ENCODE measurements at regions not wholly inside any gene's neighbourhood (a gene's known extent, or its start where the extent isn't known, plus 50 kb on each side); places are given as distances from the start of the nearest gene placed in this dataset.
A peak's percentile ranks its signal among the peaks of the same experiment; 100 is the strongest.
"Not testable (repeated sequence)": the region's sequence is repeated elsewhere in the genome, so short reads cannot be mapped to it uniquely, and the experiment has no call there.

- no peak for DNase-seq (ENCODE audit: low read depth, low spot score)
- no peak overlapping the region for H3K4me3 ChIP-seq (ENCODE audit: low read length)
These were observed 992.0 kb downstream of the DCDC2C start for GRCh38 chr2:4695281-4695861.

GRCh38 chr2:4715065-4715464 is 977.1 kb upstream of the SOX11 start:
- no peak overlapping the region for H3K4me3 ChIP-seq (ENCODE audit: low read length)
- peak; percentile 12 for DNase-seq (ENCODE audit: low read depth, low spot score)

- DNase-seq (ENCODE audit: low read depth, low spot score), result no peak
- no peak overlapping the region for H3K4me3 ChIP-seq (ENCODE audit: low read length)
These were observed 973.4 kb upstream of the SOX11 start for GRCh38 chr2:4718777-4719176.

- H3K4me3 ChIP-seq (ENCODE audit: low read length), result no peak overlapping the region
- DNase-seq (ENCODE audit: low read depth, low spot score), result no peak
These were observed 966.6 kb upstream of the SOX11 start for GRCh38 chr2:4725618-4726017.

GRCh38 chr2:4732560-4732959 is 959.6 kb upstream of the SOX11 start:
- DNase-seq (ENCODE audit: low read depth, low spot score), result no peak
- H3K4me3 ChIP-seq (ENCODE audit: low read length), result no peak overlapping the region

- no peak for DNase-seq (ENCODE audit: low read depth, low spot score)
- no peak overlapping the region for H3K4me3 ChIP-seq (ENCODE audit: low read length)
These were observed 946.9 kb upstream of the SOX11 start for GRCh38 chr2:4745056-4745991.

- no peak for DNase-seq (ENCODE audit: low read depth, low spot score)
- H3K4me3 ChIP-seq (ENCODE audit: low read length), result no peak overlapping the region
These were observed 938.5 kb upstream of the SOX11 start for GRCh38 chr2:4753721-4754120.

GRCh38 chr2:4762951-4763376 is 929.2 kb upstream of the SOX11 start:
- peak; percentile 44 for DNase-seq (ENCODE audit: low read depth, low spot score)
- H3K4me3 ChIP-seq (ENCODE audit: low read length), result no peak overlapping the region

GRCh38 chr2:4765787-4766530 is 926.2 kb upstream of the SOX11 start:
- DNase-seq (ENCODE audit: low read depth, low spot score), result no peak
- H3K4me3 ChIP-seq (ENCODE audit: low read length), result no peak overlapping the region

- no peak for DNase-seq (ENCODE audit: low read depth, low spot score)
- no peak overlapping the region for H3K4me3 ChIP-seq (ENCODE audit: low read length)
These were observed 916.5 kb upstream of the SOX11 start for GRCh38 chr2:4775668-4776067.

GRCh38 chr2:4780679-4781078 is 911.5 kb upstream of the SOX11 start:
- no peak for DNase-seq (ENCODE audit: low read depth, low spot score)
- H3K4me3 ChIP-seq (ENCODE audit: low read length), result no peak overlapping the region

- H3K4me3 ChIP-seq (ENCODE audit: low read length), result no peak overlapping the region
- no peak for DNase-seq (ENCODE audit: low read depth, low spot score)
These were observed 909.5 kb upstream of the SOX11 start for GRCh38 chr2:4782647-4783046.

- DNase-seq (ENCODE audit: low read depth, low spot score), result no peak
- no peak overlapping the region for H3K4me3 ChIP-seq (ENCODE audit: low read length)
These were observed 900.7 kb upstream of the SOX11 start for GRCh38 chr2:4791488-4791887.

GRCh38 chr2:4792126-4792525 is 900.1 kb upstream of the SOX11 start:
- no peak overlapping the region for H3K4me3 ChIP-seq (ENCODE audit: low read length)

GRCh38 chr2:4803396-4803795 is 888.8 kb upstream of the SOX11 start:
- no peak overlapping the region for H3K4me3 ChIP-seq (ENCODE audit: low read length)
- no peak for DNase-seq (ENCODE audit: low read depth, low spot score)

More at GRCh38 chr2:4792126-4792525, 900.1 kb upstream of the SOX11 start:
- no peak for DNase-seq (ENCODE audit: low read depth, low spot score)

GRCh38 chr2:4814137-4814536 is 878.0 kb upstream of the SOX11 start:
- not testable (repeated sequence) for H3K4me3 ChIP-seq (ENCODE audit: low read length)

GRCh38 chr2:4827836-4828235 is 864.3 kb upstream of the SOX11 start:
- H3K4me3 ChIP-seq (ENCODE audit: low read length), result no peak overlapping the region

More at GRCh38 chr2:4814137-4814536, 878.0 kb upstream of the SOX11 start:
- DNase-seq (ENCODE audit: low read depth, low spot score), result not testable (repeated sequence)

GRCh38 chr2:4828682-4829374 is 863.4 kb upstream of the SOX11 start:
- DNase-seq (ENCODE audit: low read depth, low spot score), result no peak
- no peak overlapping the region for H3K4me3 ChIP-seq (ENCODE audit: low read length)

More at GRCh38 chr2:4827836-4828235, 864.3 kb upstream of the SOX11 start:
- DNase-seq (ENCODE audit: low read depth, low spot score), result no peak

GRCh38 chr2:4831751-4832150 is 860.4 kb upstream of the SOX11 start:
- no peak overlapping the region for H3K4me3 ChIP-seq (ENCODE audit: low read length)
- no peak for DNase-seq (ENCODE audit: low read depth, low spot score)

Measured in Jurkat, Clone E6-1 (cell line).